H9 (cell line): ENCODE measurements at regions not wholly inside any gene's neighbourhood (a gene's known extent, or its start where the extent isn't known, plus 50 kb on each side); places are given as distances from the start of the nearest gene placed in this dataset.

Source experiments
- DNase-seq: peaks from one replicate; pipeline ENCODE4 v3.0.0-alpha.2; 2017
- H2AFZ ChIP-seq: one replicate; pipeline ENCODE4 v1.6.1; 2013; ENCODE audit warnings: mild to moderate bottlenecking, low read length, control low read depth, moderate library complexity
- H2AK5ac ChIP-seq: 2 replicates; pipeline ENCODE4 v1.6.1; 2013; ENCODE audit warnings: low read length, control low read depth, mixed read lengths; ENCODE audit not compliant: insufficient read length
- H2BK120ac ChIP-seq: one replicate; pipeline ENCODE4 v1.6.1; 2013; ENCODE audit warnings: low read depth, mild to moderate bottlenecking, low read length, control low read depth, inconsistent platforms; ENCODE audit not compliant: poor library complexity, severe bottlenecking
- H2BK12ac ChIP-seq: 2 replicates; pipeline ENCODE4 v1.6.1; 2013; ENCODE audit warnings: low read length, control low read depth, mixed read lengths, low read depth; ENCODE audit not compliant: insufficient read length
- H2BK15ac ChIP-seq: 2 replicates; pipeline ENCODE4 v1.6.1; 2013; ENCODE audit warnings: low read depth, low read length, control low read depth
- H2BK20ac ChIP-seq: one replicate; pipeline ENCODE4 v1.6.1; 2013; ENCODE audit warnings: low read depth, mild to moderate bottlenecking, low read length, control low read depth, inconsistent platforms; ENCODE audit not compliant: poor library complexity, severe bottlenecking
- H2BK5ac ChIP-seq: 2 replicates; pipeline ENCODE4 v1.6.1; 2013; ENCODE audit warnings: low read length, control low read depth, mixed read lengths; ENCODE audit not compliant: insufficient read length
- H3K14ac ChIP-seq: 2 replicates; pipeline ENCODE4 v1.6.1; 2013; ENCODE audit warnings: low read length, control low read depth; ENCODE audit not compliant: insufficient read depth
- H3K18ac ChIP-seq: 2 replicates; pipeline ENCODE4 v1.6.1; 2013; ENCODE audit warnings: low read depth, mild to moderate bottlenecking, mixed read lengths, low read length, control low read depth; ENCODE audit not compliant: insufficient read length
- H3K23ac ChIP-seq: 2 replicates; pipeline ENCODE4 v1.6.1; 2013; ENCODE audit warnings: low read length, control low read depth, mixed read lengths, low read depth; ENCODE audit not compliant: insufficient read length
- H3K23me2 ChIP-seq: 2 replicates; pipeline ENCODE4 v1.6.1; 2013; ENCODE audit warnings: low read depth, mild to moderate bottlenecking, mixed read lengths, low read length, control low read depth; ENCODE audit not compliant: insufficient read length, poor library complexity, severe bottlenecking
- H3K27ac ChIP-seq: 2 replicates; pipeline ENCODE4 v1.5.1; 2013; ENCODE audit warnings: low read length, control low read depth, mixed read lengths, low read depth; ENCODE audit not compliant: insufficient read length
- H3K27me3 ChIP-seq: 2 replicates; pipeline ENCODE4 v1.6.1; 2013; ENCODE audit warnings: low read length, control low read depth, inconsistent platforms; ENCODE audit not compliant: insufficient read depth
- H3K4ac ChIP-seq: 2 replicates; pipeline ENCODE4 v1.6.1; 2013; ENCODE audit warnings: low read depth, mild to moderate bottlenecking, control low read depth, inconsistent platforms, low read length, moderate library complexity
- H3K4me1 ChIP-seq: 2 replicates; pipeline ENCODE4 v1.6.1; 2013; ENCODE audit warnings: low read length, control low read depth, inconsistent platforms; ENCODE audit not compliant: insufficient read depth
- H3K4me2 ChIP-seq: 2 replicates; pipeline ENCODE4 v1.6.1; 2013; ENCODE audit warnings: low read length, control low read depth, mixed read lengths; ENCODE audit not compliant: insufficient read length, insufficient read depth
- H3K56ac ChIP-seq: 2 replicates; pipeline ENCODE4 v1.6.1; 2013; ENCODE audit warnings: low read depth, mild to moderate bottlenecking, mixed read lengths, low read length, control low read depth; ENCODE audit not compliant: insufficient read length
- H3K79me1 ChIP-seq: 2 replicates; pipeline ENCODE4 v1.6.1; 2013; ENCODE audit warnings: low read depth, mild to moderate bottlenecking, moderate library complexity, low read length, control low read depth, inconsistent platforms; ENCODE audit not compliant: insufficient read depth, poor library complexity, severe bottlenecking
- H3K79me2 ChIP-seq: 2 replicates; pipeline ENCODE4 v1.6.1; 2013; ENCODE audit warnings: low read length, control low read depth, inconsistent platforms; ENCODE audit not compliant: insufficient read depth
- H3K9ac ChIP-seq: 2 replicates; pipeline ENCODE4 v1.6.1; 2013; ENCODE audit warnings: low read length, control low read depth, mixed read lengths; ENCODE audit not compliant: insufficient read length; ENCODE audit errors: extremely low read depth
- H3K9me3 ChIP-seq: one replicate; pipeline ENCODE4 v1.6.1; 2013; ENCODE audit warnings: low read depth, low read length, inconsistent platforms; ENCODE audit not compliant: control insufficient read depth
- H3T11ph ChIP-seq: one replicate; pipeline ENCODE4 v1.6.1; 2013; ENCODE audit warnings: mild to moderate bottlenecking, low read length, control low read depth, inconsistent platforms
- H4K20me1 ChIP-seq: one replicate; pipeline ENCODE4 v1.6.1; 2013; ENCODE audit not compliant: control insufficient read depth, insufficient read length, insufficient read depth
- H4K5ac ChIP-seq: 2 replicates; pipeline ENCODE4 v1.6.1; 2013; ENCODE audit warnings: low read depth, mild to moderate bottlenecking, mixed read lengths, low read length, control low read depth; ENCODE audit not compliant: insufficient read length
- H4K8ac ChIP-seq: replicated peaks from 2 replicates; pipeline ENCODE4 v1.6.1; 2013; ENCODE audit warnings: low read length, control low read depth, mixed read lengths, low read depth; ENCODE audit not compliant: insufficient read length
- H4K91ac ChIP-seq: 2 replicates; pipeline ENCODE4 v1.6.1; 2013; ENCODE audit warnings: low read depth, mild to moderate bottlenecking, moderate library complexity, mixed read lengths, low read length, control low read depth; ENCODE audit not compliant: insufficient read length
- H3K27ac Mint-ChIP-seq, 3 experiments: 2 replicates in 2 of 3; 3 replicates in 1 of 3; pipeline ENCODE4 v1.8.0; 2020 to 2021; ENCODE audit warnings: mixed read lengths in 3 of 3, mild to moderate bottlenecking in 1 of 3, moderate library complexity in 1 of 3
- H3K27me3 Mint-ChIP-seq: 2 replicates; pipeline ENCODE4 v1.8.0; 2021; ENCODE audit warnings: low read depth, mild to moderate bottlenecking, moderate library complexity, mixed read lengths
- H3K36me3 Mint-ChIP-seq, 3 experiments: 2 replicates in 2 of 3; 3 replicates in 1 of 3; pipeline ENCODE4 v1.8.0; 2020 to 2021; ENCODE audit warnings: low read depth in 3 of 3, mixed read lengths in 3 of 3; ENCODE audit not compliant: insufficient read depth in 1 of 3
- H3K4me1 Mint-ChIP-seq, 2 experiments: 2 replicates each; pipeline ENCODE4 v1.8.0; 2020; ENCODE audit warnings: mixed read lengths in 2 of 2
- H3K4me3 Mint-ChIP-seq, 2 experiments: 2 replicates in 1 of 2; 3 replicates in 1 of 2; pipeline ENCODE4 v1.8.0; 2020 to 2021; ENCODE audit warnings: mild to moderate bottlenecking in 2 of 2, mixed read lengths in 2 of 2, moderate library complexity in 1 of 2
- H3K9me3 Mint-ChIP-seq, 2 experiments: 2 replicates in 1 of 2; 3 replicates in 1 of 2; pipeline ENCODE4 v1.8.0; 2020; ENCODE audit warnings: mild to moderate bottlenecking in 2 of 2, mixed read lengths in 2 of 2, moderate library complexity in 1 of 2
- WGBS: extraction: QIAGEN DNeasy Blood & Tissue Kit; methylation state at CpG from one replicate; pipeline ENCODE4 v1.1.7; 2013; ENCODE audit warnings: missing lambda C conversion rate, low lambda C conversion rate, mixed read lengths; ENCODE audit not compliant: insufficient read length; ENCODE audit errors: extremely low coverage; 5-methylcytosine and 5-hydroxymethylcytosine counted together
- TF ChIP-seq, protein P1 (sequence below): fragments of 200-600 bp; sonication (generic); conservative IDR thresholded peaks from 3 replicates; pipeline ENCODE4 v1.8.0; 2021; ENCODE audit warnings: antibody characterized with exemption, mild to moderate bottlenecking

DNA sequence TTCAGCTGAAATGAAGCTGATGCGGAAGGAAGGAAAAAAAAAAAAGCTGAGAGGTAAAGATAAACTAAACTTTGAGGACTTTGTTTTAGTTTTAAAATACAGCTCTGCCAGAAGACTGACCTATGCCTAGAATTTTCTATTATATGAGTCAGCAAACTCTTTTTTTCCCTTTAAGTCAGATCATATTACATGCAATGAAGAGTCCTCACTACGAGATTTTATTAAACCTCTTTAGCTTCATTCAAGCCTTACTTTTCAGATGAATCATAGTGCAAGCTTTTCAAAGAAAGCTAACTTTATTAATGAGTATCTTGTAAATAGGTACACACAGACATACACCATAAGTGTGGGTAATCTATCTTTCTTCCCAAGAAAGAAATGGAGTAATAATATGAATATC is 57.8 kb upstream of the FSCB start:
- H2AK5ac ChIP-seq: no peak overlapping the region

More for the DNA sequence above, 57.8 kb upstream of the FSCB start:
- Histone ChIP-seq H4K5ac (no peak overlapping the region), H3K27ac (no peak overlapping the region), H3K79me2 (no peaks in the 10 kb centered on the region), H3K27me3 (no peaks in the 10 kb centered on the region), H3K56ac (no peak overlapping the region), H3K18ac (no peak overlapping the region), H3K14ac (no peak overlapping the region), H2BK20ac (no peak overlapping the region), H4K20me1 (no peaks in the 10 kb centered on the region), H3K4ac (no peak overlapping the region), H2BK120ac (no peak overlapping the region), H3K79me1 (no peaks in the 10 kb centered on the region), H3K23ac (no peak overlapping the region), H3K23me2 (no peaks in the 10 kb centered on the region), H3K4me2 (no peak overlapping the region), H2BK5ac (no peak overlapping the region), H3T11ph (no peak overlapping the region), H4K91ac (no peak overlapping the region), H2AFZ (no peak overlapping the region), H4K8ac (no peak overlapping the region), H2BK15ac (no peak overlapping the region), H2BK12ac (no peak overlapping the region), H3K9me3 (no peaks in the 10 kb centered on the region), H3K9ac (no peak overlapping the region), H3K4me1 (no peaks in the 10 kb centered on the region)
- TF ChIP-seq, protein P1, sequence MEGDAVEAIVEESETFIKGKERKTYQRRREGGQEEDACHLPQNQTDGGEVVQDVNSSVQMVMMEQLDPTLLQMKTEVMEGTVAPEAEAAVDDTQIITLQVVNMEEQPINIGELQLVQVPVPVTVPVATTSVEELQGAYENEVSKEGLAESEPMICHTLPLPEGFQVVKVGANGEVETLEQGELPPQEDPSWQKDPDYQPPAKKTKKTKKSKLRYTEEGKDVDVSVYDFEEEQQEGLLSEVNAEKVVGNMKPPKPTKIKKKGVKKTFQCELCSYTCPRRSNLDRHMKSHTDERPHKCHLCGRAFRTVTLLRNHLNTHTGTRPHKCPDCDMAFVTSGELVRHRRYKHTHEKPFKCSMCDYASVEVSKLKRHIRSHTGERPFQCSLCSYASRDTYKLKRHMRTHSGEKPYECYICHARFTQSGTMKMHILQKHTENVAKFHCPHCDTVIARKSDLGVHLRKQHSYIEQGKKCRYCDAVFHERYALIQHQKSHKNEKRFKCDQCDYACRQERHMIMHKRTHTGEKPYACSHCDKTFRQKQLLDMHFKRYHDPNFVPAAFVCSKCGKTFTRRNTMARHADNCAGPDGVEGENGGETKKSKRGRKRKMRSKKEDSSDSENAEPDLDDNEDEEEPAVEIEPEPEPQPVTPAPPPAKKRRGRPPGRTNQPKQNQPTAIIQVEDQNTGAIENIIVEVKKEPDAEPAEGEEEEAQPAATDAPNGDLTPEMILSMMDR: no peak
- no peak overlapping the region for H3K27ac Mint-ChIP-seq
- no peaks in the 10 kb centered on the region; the same call in 1 of the 2 replicates for H3K27me3 Mint-ChIP-seq
- no peaks in the 10 kb centered on the region for H3K4me1 Mint-ChIP-seq
- no peaks in the 10 kb centered on the region for H3K9me3 Mint-ChIP-seq
- H3K36me3 Mint-ChIP-seq: no peaks in the 10 kb centered on the region; a peak in 1 of 7 replicates
- no peak for DNase-seq
- no peak overlapping the region for H3K4me3 Mint-ChIP-seq
- no CpG with 5 or more reads among the region's 2 CpGs for WGBS
